Hepatocyte (in vitro differentiated cells): ENCODE measurements at regions not wholly inside any gene's neighbourhood (a gene's known extent, or its start where the extent isn't known, plus 50 kb on each side); places are given as distances from the start of the nearest gene placed in this dataset.
A peak's percentile ranks its signal among the peaks of the same experiment; 100 is the strongest.

Source experiments
- DNase-seq: peaks from one replicate; pipeline ENCODE4 v3.0.0-alpha.2; 2016; ENCODE audit warnings: low spot score
- H2AFZ ChIP-seq: fragments of 200-600 bp; sonication (generic); 2 replicates; pipeline ENCODE4 v1.6.0; 2016; ENCODE audit warnings: antibody characterized with exemption, mild to moderate bottlenecking
- H3K27ac ChIP-seq: fragments of 200-600 bp; sonication (generic); 2 replicates; pipeline ENCODE4 v1.5.1; 2016; ENCODE audit warnings: mild to moderate bottlenecking
- H3K27me3 ChIP-seq: fragments of 200-600 bp; sonication (generic); 2 replicates; pipeline ENCODE4 v1.6.1; 2016
- H3K36me3 ChIP-seq: fragments of 200-600 bp; sonication (generic); replicated peaks from 2 replicates; pipeline ENCODE4 v1.5.1; 2016; ENCODE audit warnings: low read depth; ENCODE audit not compliant: insufficient read depth
- H3K4me1 ChIP-seq: fragments of 200-600 bp; sonication (generic); 2 replicates; pipeline ENCODE4 v1.5.1; 2016; ENCODE audit warnings: mild to moderate bottlenecking, moderate library complexity; ENCODE audit not compliant: insufficient read depth
- H3K4me2 ChIP-seq: fragments of 200-600 bp; sonication (generic); 2 replicates; pipeline ENCODE4 v1.6.0; 2016
- H3K4me3 ChIP-seq: fragments of 200-600 bp; sonication (generic); 2 replicates; pipeline ENCODE4 v1.5.1; 2016; ENCODE audit warnings: mild to moderate bottlenecking
- H3K79me2 ChIP-seq: fragments of 200-600 bp; sonication (generic); 2 replicates; pipeline ENCODE4 v1.6.0; 2017; ENCODE audit warnings: mild to moderate bottlenecking
- H3K9me2 ChIP-seq: fragments of 200-600 bp; sonication (generic); replicated peaks from 2 replicates; pipeline ENCODE4 v1.6.0; 2017; ENCODE audit warnings: mild to moderate bottlenecking; ENCODE audit not compliant: insufficient read depth
- H3K9me3 ChIP-seq: fragments of 200-600 bp; sonication (generic); 2 replicates; pipeline ENCODE4 v1.5.1; 2016; ENCODE audit warnings: low read depth, mild to moderate bottlenecking
- H4K20me1 ChIP-seq: fragments of 200-600 bp; sonication (generic); 2 replicates; pipeline ENCODE4 v1.6.0; 2016; ENCODE audit warnings: mild to moderate bottlenecking; ENCODE audit not compliant: insufficient read depth, poor library complexity, severe bottlenecking
- EZH2 ChIP-seq: fragments of 200-600 bp; sonication (generic); IDR thresholded peaks from 2 replicates; pipeline ENCODE4 v1.6.1; 2016; ENCODE audit warnings: antibody characterized with exemption, mild to moderate bottlenecking, borderline replicate concordance
- EZH2phosphoT487 ChIP-seq: fragments of 200-600 bp; sonication (generic); IDR thresholded peaks from one replicate; pipeline ENCODE4 v1.6.1; 2018; ENCODE audit warnings: antibody characterized with exemption, mild to moderate bottlenecking, low read depth, moderate library complexity; ENCODE audit not compliant: unreplicated experiment, severe bottlenecking
- WGBS: methylation state at CpG from one replicate; pipeline ENCODE4 v1.1.6; 2016; ENCODE audit warnings: low lambda C conversion rate; ENCODE audit errors: missing lambda C conversion rate; 5-methylcytosine and 5-hydroxymethylcytosine counted together
- TF ChIP-seq, protein P1 (sequence below): fragments of 200-600 bp; sonication (generic); IDR thresholded peaks from 2 replicates; pipeline ENCODE4 v1.5.1; 2016; ENCODE audit warnings: antibody characterized with exemption, mild to moderate bottlenecking; ENCODE audit not compliant: poor library complexity

DNA sequence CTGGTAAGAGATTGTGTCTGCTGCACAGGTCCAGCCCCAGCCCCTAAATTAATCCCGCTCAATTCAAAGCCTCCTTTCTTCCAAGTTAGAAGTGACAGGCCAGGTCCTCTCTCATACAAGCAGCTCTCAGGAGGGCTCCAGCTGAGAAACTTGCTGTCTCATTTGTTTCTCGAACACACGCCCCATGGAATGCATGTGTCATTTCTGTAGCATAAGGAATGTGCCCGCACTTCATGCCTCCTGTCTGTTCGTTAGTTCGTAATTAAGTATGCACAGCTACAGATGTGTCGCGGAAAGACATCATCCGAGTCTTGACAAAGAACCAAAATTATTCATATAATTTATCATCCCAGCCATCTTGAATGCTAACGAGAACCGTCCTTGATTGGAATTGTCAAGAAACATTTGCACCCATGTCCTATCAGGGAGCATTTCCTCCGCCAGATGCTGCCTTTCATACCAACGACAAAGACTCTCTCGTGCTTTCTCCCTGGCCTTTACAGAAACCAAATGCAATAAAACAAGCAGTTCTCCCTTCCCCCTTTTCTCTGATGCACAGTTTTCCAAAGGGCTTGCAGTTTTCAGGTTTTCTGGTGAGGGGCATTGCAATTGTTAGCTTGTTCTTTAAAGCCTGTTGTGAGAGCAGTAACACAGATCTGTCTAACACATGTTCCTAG lies 133.5 kb downstream of the UQCRFS1 start:
- Histone ChIP-seq H3K4me3 (no peak overlapping the region), H3K27me3 (peaks cover 4% of the 10 kb centered on the region), H3K79me2 (no peaks in the 10 kb centered on the region), H3K36me3 (no peaks in the 10 kb centered on the region), H4K20me1 (no peaks in the 10 kb centered on the region), H3K4me2 (no peak overlapping the region), H3K27ac (no peak overlapping the region), H3K9me3 (no peaks in the 10 kb centered on the region), H3K9me2 (no peaks in the 10 kb centered on the region), H3K4me1 (no peaks in the 10 kb centered on the region), H2AFZ (no peak overlapping the region)
- 79% methylated on average over 14 of the region's 14 CpGs for WGBS
- no peak for DNase-seq
- TF ChIP-seq EZH2phosphoT487, result no peak
- TF ChIP-seq EZH2, result no peak
- TF ChIP-seq, protein P1, sequence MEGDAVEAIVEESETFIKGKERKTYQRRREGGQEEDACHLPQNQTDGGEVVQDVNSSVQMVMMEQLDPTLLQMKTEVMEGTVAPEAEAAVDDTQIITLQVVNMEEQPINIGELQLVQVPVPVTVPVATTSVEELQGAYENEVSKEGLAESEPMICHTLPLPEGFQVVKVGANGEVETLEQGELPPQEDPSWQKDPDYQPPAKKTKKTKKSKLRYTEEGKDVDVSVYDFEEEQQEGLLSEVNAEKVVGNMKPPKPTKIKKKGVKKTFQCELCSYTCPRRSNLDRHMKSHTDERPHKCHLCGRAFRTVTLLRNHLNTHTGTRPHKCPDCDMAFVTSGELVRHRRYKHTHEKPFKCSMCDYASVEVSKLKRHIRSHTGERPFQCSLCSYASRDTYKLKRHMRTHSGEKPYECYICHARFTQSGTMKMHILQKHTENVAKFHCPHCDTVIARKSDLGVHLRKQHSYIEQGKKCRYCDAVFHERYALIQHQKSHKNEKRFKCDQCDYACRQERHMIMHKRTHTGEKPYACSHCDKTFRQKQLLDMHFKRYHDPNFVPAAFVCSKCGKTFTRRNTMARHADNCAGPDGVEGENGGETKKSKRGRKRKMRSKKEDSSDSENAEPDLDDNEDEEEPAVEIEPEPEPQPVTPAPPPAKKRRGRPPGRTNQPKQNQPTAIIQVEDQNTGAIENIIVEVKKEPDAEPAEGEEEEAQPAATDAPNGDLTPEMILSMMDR, result no peak

DNA sequence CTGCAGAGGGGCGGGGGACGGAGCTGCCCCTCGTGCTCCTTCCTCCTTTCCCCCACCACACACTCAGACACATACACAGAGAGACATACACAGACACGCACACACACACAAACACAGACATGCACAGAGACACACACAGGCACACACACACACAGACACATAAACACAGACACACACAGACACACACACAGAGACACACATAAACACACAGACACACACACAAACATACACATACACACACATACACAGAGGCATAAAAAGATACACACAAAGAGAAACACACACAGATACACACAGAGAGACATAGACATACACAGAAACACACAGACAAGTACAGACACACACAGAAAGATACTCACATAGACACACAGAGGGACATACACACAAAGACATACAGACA lies 136.0 kb downstream of the UQCRFS1 start:
- no peaks in the 10 kb centered on the region for H4K20me1 ChIP-seq
- H3K27me3 ChIP-seq, result peaks cover 4% of the 10 kb centered on the region
- no peaks in the 10 kb centered on the region for H3K9me2 ChIP-seq
- H3K79me2 ChIP-seq, result no peaks in the 10 kb centered on the region
- H3K9me3 ChIP-seq, result no peaks in the 10 kb centered on the region
- H3K27ac ChIP-seq, result no peak overlapping the region
- no peaks in the 10 kb centered on the region for H3K4me1 ChIP-seq
- DNase-seq, result no peak
- no peaks in the 10 kb centered on the region for H3K36me3 ChIP-seq
- no peak for TF ChIP-seq EZH2
- TF ChIP-seq EZH2phosphoT487, result no peak
- H3K4me3 ChIP-seq, result no peak overlapping the region
- no peak overlapping the region for H3K4me2 ChIP-seq
- WGBS, result 91% methylated on average over 4 of the region's 4 CpGs
- no peak overlapping the region for H2AFZ ChIP-seq

DNA sequence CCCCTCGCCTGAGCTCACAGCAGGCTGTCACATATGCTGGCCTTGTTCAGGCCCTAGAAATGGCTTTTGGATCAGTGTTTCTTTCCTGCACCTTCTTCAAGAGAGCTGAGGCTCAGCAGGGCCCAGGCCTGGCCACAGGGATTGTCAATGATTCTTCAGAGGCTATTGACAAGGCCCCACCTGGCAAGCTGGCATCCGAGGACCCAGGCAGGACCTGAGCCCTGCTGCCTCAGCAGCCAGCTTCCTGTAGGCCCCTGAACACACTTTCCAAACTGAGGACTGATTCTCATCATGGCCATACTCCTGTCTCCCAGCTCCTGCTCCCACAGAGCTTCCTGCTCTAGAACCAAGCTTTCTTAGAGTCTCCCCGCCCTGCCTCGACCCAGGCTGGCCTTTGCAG lies 136.8 kb downstream of the UQCRFS1 start:
- Histone ChIP-seq H3K4me1 (no peaks in the 10 kb centered on the region), H3K4me2 (no peak overlapping the region), H3K27ac (no peak overlapping the region), H3K4me3 (no peak overlapping the region), H3K79me2 (no peaks in the 10 kb centered on the region), H2AFZ (no peak overlapping the region), H3K27me3 (peaks cover 4% of the 10 kb centered on the region), H3K9me2 (no peaks in the 10 kb centered on the region), H3K9me3 (no peaks in the 10 kb centered on the region), H3K36me3 (no peaks in the 10 kb centered on the region), H4K20me1 (no peaks in the 10 kb centered on the region)
- 87% methylated on average over 4 of the region's 4 CpGs for WGBS
- TF ChIP-seq EZH2, result no peak
- no peak for TF ChIP-seq EZH2phosphoT487
- TF ChIP-seq, protein P1, result no peak
- no peak for DNase-seq

DNA sequence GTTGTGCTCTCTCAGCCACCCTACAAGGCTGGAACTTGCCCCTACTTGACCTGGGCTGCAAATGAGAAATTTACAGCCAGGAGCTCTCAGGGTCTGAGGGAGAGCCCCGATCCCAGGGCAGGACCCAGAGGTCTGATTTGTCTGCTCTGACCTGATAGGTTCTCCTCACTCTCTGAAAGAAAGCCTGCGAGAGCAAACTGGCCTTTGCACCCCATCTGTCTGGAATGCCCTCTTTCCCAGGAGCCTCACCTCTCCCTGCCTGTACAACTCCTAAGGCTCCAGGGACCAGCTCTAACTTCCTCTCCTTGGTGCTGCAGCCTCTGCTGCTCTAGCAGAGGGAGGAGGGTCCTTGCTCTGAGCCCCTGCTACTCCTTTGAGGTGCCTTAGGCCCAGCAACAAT lies 137.8 kb downstream of the UQCRFS1 start:
- Histone ChIP-seq H3K27me3 (no peaks in the 10 kb centered on the region), H4K20me1 (no peaks in the 10 kb centered on the region), H3K4me2 (no peak overlapping the region), H3K9me3 (no peaks in the 10 kb centered on the region), H3K36me3 (no peaks in the 10 kb centered on the region), H3K4me1 (no peaks in the 10 kb centered on the region), H3K79me2 (no peaks in the 10 kb centered on the region), H3K9me2 (no peaks in the 10 kb centered on the region), H3K4me3 (no peak overlapping the region), H3K27ac (no peak overlapping the region), H2AFZ (no peak overlapping the region)
- no peak for TF ChIP-seq EZH2phosphoT487
- TF ChIP-seq, protein P1, result no peak
- no peak for TF ChIP-seq EZH2
- peak; percentile 18 for DNase-seq
- 70% methylated on average over 2 of the region's 2 CpGs for WGBS
